ENCODE measurements at regions not wholly inside any gene's neighbourhood (a gene's known extent, or its start where the extent isn't known, plus 50 kb on each side); places are given as distances from the start of the nearest gene placed in this dataset.
"Not testable (repeated sequence)": the region's sequence is repeated elsewhere in the genome, so short reads cannot be mapped to it uniquely, and the experiment has no call there.

GRCh38 chr3:74000725-74001124 lies 376.0 kb upstream of the PDZRN3 start:
- no peak for TF ChIP-seq CTCF (IDR thresholded peaks at IDR 0.05)
- H3K27me3 ChIP-seq (ENCODE audit: insufficient read depth in 3 of 3, low read length in 2 of 3): no peaks in the 10 kb centered on the region
- H3K4me1 ChIP-seq: no peaks in the 10 kb centered on the region
- H3K4me3 ChIP-seq: no peak overlapping the region
- intact Hi-C loops (cut with DNase I): no loop called here
- H3K36me3 ChIP-seq (ENCODE audit: insufficient read depth in 1 of 2, low read depth in 1 of 2): no peaks in the 10 kb centered on the region
- no peak overlapping the region for H3K27ac ChIP-seq
- H3K9me3 ChIP-seq: no peaks in the 10 kb centered on the region
- no peak for ATAC-seq
- no peak for DNase-seq
- 13 to 22% (median 18%) methylated on average over 1 of the region's 1 CpG for WGBS, 3 donors

- Histone ChIP-seq H3K27ac (no peak overlapping the region), H3K9me3 (no peaks in the 10 kb centered on the region), H3K4me3 (no peak overlapping the region), H3K27me3 (ENCODE audit: insufficient read depth in 3 of 3, low read length in 2 of 3) (no peaks in the 10 kb centered on the region), H3K36me3 (ENCODE audit: insufficient read depth in 1 of 2, low read depth in 1 of 2) (no peaks in the 10 kb centered on the region), H3K4me1 (no peaks in the 10 kb centered on the region)
- ATAC-seq (no peak), DNase-seq (no peak)
- no peak for TF ChIP-seq CTCF (IDR thresholded peaks at IDR 0.05)
- intact Hi-C loops (cut with DNase I): no loop called here
- 42 to 84% (median 52%) methylated on average over 1 of the region's 1 CpG for WGBS, 3 donors
These were observed 374.8 kb upstream of the PDZRN3 start for GRCh38 chr3:73999501-73999900.

GRCh38 chr3:73990691-73991090 lies 365.9 kb upstream of the PDZRN3 start:
- 95 to 99% (median 97%) methylated on average over 16 to 19 of the region's 19 CpGs for WGBS, 3 donors
- intact Hi-C loops (cut with DNase I); H3K27ac ChIP-seq; H3K36me3 ChIP-seq (ENCODE audit: insufficient read depth in 1 of 2, low read depth in 1 of 2); H3K27me3 ChIP-seq (ENCODE audit: insufficient read depth in 3 of 3, low read length in 2 of 3); DNase-seq; H3K9me3 ChIP-seq; ATAC-seq; H3K4me3 ChIP-seq; H3K4me1 ChIP-seq: not testable (repeated sequence)

- intact Hi-C loops (cut with DNase I): no loop called here
- DNase-seq (no peak), ATAC-seq (no peak)
- no peak overlapping the region for H3K4me3 ChIP-seq
- H3K36me3 ChIP-seq (ENCODE audit: insufficient read depth in 1 of 2, low read depth in 1 of 2): no peaks in the 10 kb centered on the region
- WGBS, 3 donors: 23 to 38% (median 33%) methylated on average over 4 of the region's 4 CpGs
- no peaks in the 10 kb centered on the region for H3K27me3 ChIP-seq (ENCODE audit: insufficient read depth in 3 of 3, low read length in 2 of 3)
- no peak for TF ChIP-seq CTCF (IDR thresholded peaks at IDR 0.05)
- no peak overlapping the region for H3K27ac ChIP-seq
- H3K4me1 ChIP-seq: no peaks in the 10 kb centered on the region
- H3K9me3 ChIP-seq: no peaks in the 10 kb centered on the region
These were observed 342.0 kb upstream of the PDZRN3 start for GRCh38 chr3:73966733-73967132.

GRCh38 chr3:73964818-73965217 lies 340.1 kb upstream of the PDZRN3 start:
- Histone ChIP-seq H3K27me3 (ENCODE audit: insufficient read depth in 3 of 3, low read length in 2 of 3) (no peaks in the 10 kb centered on the region), H3K27ac (no peak overlapping the region), H3K4me1 (no peaks in the 10 kb centered on the region), H3K9me3 (no peaks in the 10 kb centered on the region), H3K4me3 (no peak overlapping the region), H3K36me3 (ENCODE audit: insufficient read depth in 1 of 2, low read depth in 1 of 2) (no peaks in the 10 kb centered on the region)
- ATAC-seq (no peak), DNase-seq (no peak)
- WGBS, 3 donors: 98 to 100% (median 99%) methylated on average over 1 of the region's 1 CpG
- TF ChIP-seq CTCF (IDR thresholded peaks at IDR 0.05): no peak
- intact Hi-C loops (cut with DNase I): no loop called here

Data from psoas muscle (tissue), 7 donors.